ENCODE measurements at regions not wholly inside any gene's neighbourhood (a gene's known extent, or its start where the extent isn't known, plus 50 kb on each side); places are given as distances from the start of the nearest gene placed in this dataset.

- H3K36me3 ChIP-seq (ENCODE audit: control insufficient read depth in 2 of 2, extremely low read depth in 1 of 2, insufficient read depth in 2 of 2, low read length in 2 of 2): no peaks in the 10 kb centered on the region
- no peak overlapping the region for H3K27ac ChIP-seq (ENCODE audit: control insufficient read depth, insufficient read depth, low read length)
- H3K4me2 ChIP-seq (ENCODE audit: control insufficient read depth, extremely low read depth, insufficient read depth, low read depth, low read length): no peak overlapping the region
- H3K79me2 ChIP-seq (ENCODE audit: control insufficient read depth, insufficient read depth, low read length): no peaks in the 10 kb centered on the region
- H4K20me1 ChIP-seq (ENCODE audit: control insufficient read depth, extremely low read depth, insufficient read depth, low read length): no peaks in the 10 kb centered on the region
- H3K4me3 ChIP-seq (ENCODE audit: control insufficient read depth in 2 of 3, extremely low read depth in 1 of 3, insufficient read depth in 2 of 3, low read depth in 1 of 3, low read length in 3 of 3): no peak overlapping the region
- peaks cover 6% of the 10 kb centered on the region for H3K9me3 ChIP-seq (ENCODE audit: control insufficient read depth, low read depth, low read length)
- dilution Hi-C loops (cut with MboI; ENCODE audit: extremely low pct_ligation_motif_present, low sequenced_read_pairs): no loop called here
- H3K9me1 ChIP-seq (ENCODE audit: control insufficient read depth, extremely low read depth, insufficient read depth, low read length): no peaks in the 10 kb centered on the region
- H2AFZ ChIP-seq (ENCODE audit: control insufficient read depth, low read length): no peak overlapping the region
- no peaks in the 10 kb centered on the region for H3K4me1 ChIP-seq (ENCODE audit: control insufficient read depth, extremely low read depth, insufficient read depth, low read length)
- no peak for TF ChIP-seq EZH2 (IDR thresholded peaks at IDR 0.05; ENCODE audit: low read length)
- TF ChIP-seq, protein P1, sequence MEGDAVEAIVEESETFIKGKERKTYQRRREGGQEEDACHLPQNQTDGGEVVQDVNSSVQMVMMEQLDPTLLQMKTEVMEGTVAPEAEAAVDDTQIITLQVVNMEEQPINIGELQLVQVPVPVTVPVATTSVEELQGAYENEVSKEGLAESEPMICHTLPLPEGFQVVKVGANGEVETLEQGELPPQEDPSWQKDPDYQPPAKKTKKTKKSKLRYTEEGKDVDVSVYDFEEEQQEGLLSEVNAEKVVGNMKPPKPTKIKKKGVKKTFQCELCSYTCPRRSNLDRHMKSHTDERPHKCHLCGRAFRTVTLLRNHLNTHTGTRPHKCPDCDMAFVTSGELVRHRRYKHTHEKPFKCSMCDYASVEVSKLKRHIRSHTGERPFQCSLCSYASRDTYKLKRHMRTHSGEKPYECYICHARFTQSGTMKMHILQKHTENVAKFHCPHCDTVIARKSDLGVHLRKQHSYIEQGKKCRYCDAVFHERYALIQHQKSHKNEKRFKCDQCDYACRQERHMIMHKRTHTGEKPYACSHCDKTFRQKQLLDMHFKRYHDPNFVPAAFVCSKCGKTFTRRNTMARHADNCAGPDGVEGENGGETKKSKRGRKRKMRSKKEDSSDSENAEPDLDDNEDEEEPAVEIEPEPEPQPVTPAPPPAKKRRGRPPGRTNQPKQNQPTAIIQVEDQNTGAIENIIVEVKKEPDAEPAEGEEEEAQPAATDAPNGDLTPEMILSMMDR (optimal IDR thresholded peaks at IDR 0.05 in 1 of 3, IDR thresholded peaks at IDR 0.05 in 1 of 3, conservative IDR thresholded peaks at IDR 0.05 in 1 of 3; ENCODE audit: extremely low read depth in 1 of 3, insufficient read depth in 2 of 3, low read length in 3 of 3): no peak
- DNase-seq (ENCODE audit: low read depth, low spot score) (no peak), FAIRE-seq (no peak)
- H3K27me3 ChIP-seq (ENCODE audit: control insufficient read depth, extremely low read depth, insufficient read depth, low read length): no peaks in the 10 kb centered on the region
- no peak overlapping the region for H3K9ac ChIP-seq (ENCODE audit: control insufficient read depth, extremely low read depth, insufficient read depth, low read length)
Measured at GRCh38 chr12:131477613-131478012, 233.3 kb upstream of the SFSWAP start.

GRCh38 chr12:131478468-131478867 lies 232.4 kb upstream of the SFSWAP start:
- Histone ChIP-seq H3K9me3 (ENCODE audit: control insufficient read depth, low read depth, low read length) (peaks cover 6% of the 10 kb centered on the region), H3K36me3 (ENCODE audit: control insufficient read depth in 2 of 2, extremely low read depth in 1 of 2, insufficient read depth in 2 of 2, low read length in 2 of 2) (no peaks in the 10 kb centered on the region), H3K4me3 (ENCODE audit: control insufficient read depth in 2 of 3, extremely low read depth in 1 of 3, insufficient read depth in 2 of 3, low read depth in 1 of 3, low read length in 3 of 3) (no peak overlapping the region), H3K27me3 (ENCODE audit: control insufficient read depth, extremely low read depth, insufficient read depth, low read length) (no peaks in the 10 kb centered on the region), H3K9me1 (ENCODE audit: control insufficient read depth, extremely low read depth, insufficient read depth, low read length) (no peaks in the 10 kb centered on the region), H2AFZ (ENCODE audit: control insufficient read depth, low read length) (no peak overlapping the region), H3K27ac (ENCODE audit: control insufficient read depth, insufficient read depth, low read length) (no peak overlapping the region), H3K9ac (ENCODE audit: control insufficient read depth, extremely low read depth, insufficient read depth, low read length) (no peak overlapping the region), H3K4me2 (ENCODE audit: control insufficient read depth, extremely low read depth, insufficient read depth, low read depth, low read length) (no peak overlapping the region), H4K20me1 (ENCODE audit: control insufficient read depth, extremely low read depth, insufficient read depth, low read length) (no peaks in the 10 kb centered on the region), H3K79me2 (ENCODE audit: control insufficient read depth, insufficient read depth, low read length) (no peaks in the 10 kb centered on the region), H3K4me1 (ENCODE audit: control insufficient read depth, extremely low read depth, insufficient read depth, low read length) (no peaks in the 10 kb centered on the region)
- dilution Hi-C loops (cut with MboI; ENCODE audit: extremely low pct_ligation_motif_present, low sequenced_read_pairs): no loop called here
- FAIRE-seq: no peak
- DNase-seq (ENCODE audit: low read depth, low spot score): no peak
- no peak for TF ChIP-seq EZH2 (IDR thresholded peaks at IDR 0.05; ENCODE audit: low read length)
- TF ChIP-seq, protein P1 (optimal IDR thresholded peaks at IDR 0.05 in 1 of 3, IDR thresholded peaks at IDR 0.05 in 1 of 3, conservative IDR thresholded peaks at IDR 0.05 in 1 of 3; ENCODE audit: extremely low read depth in 1 of 3, insufficient read depth in 2 of 3, low read length in 3 of 3): no peak

Measured in keratinocyte (primary cell).